Erythroblast (primary cell): ENCODE measurements at regions not wholly inside any gene's neighbourhood (a gene's known extent, or its start where the extent isn't known, plus 50 kb on each side); places are given as distances from the start of the nearest gene placed in this dataset.

Experiments used
- GATA1 ChIP-seq: IDR thresholded peaks from 2 replicates; pipeline ENCODE4 v1.6.1; 2011; ENCODE audit warnings: low read depth, mild to moderate bottlenecking, control low read depth, low read length, moderate library complexity
- POLR2A ChIP-seq: IDR thresholded peaks from 2 replicates; pipeline ENCODE4 v1.6.1; 2011; ENCODE audit warnings: mild to moderate bottlenecking, low read length

DNA sequence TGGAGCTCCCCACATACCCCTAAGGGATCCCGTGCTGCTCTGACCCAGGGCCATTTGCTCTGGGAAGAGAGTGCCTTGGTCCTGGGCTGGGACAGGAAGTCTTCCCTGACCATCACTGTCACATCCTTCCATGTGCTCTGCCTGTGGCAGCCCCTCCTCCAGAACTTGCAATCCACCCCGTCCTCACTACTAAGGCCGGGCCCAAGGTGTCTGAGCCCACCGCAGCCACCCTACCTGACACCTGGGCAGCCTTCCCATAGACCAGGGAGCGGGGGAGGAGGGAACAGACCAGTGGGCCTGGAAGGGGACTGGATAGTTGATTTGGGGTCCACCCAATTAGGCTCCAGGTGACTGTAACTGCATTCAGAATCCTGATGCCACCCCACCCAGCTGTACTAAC, 117.5 kb upstream of the CRHR1 start:
- TF ChIP-seq POLR2A: no peak
- no peak for TF ChIP-seq GATA1
